OCI-LY1 (cell line): ENCODE measurements at regions not wholly inside any gene's neighbourhood (a gene's known extent, or its start where the extent isn't known, plus 50 kb on each side); places are given as distances from the start of the nearest gene placed in this dataset.

Experiments used
- H2AFZ ChIP-seq: fragments of 200-600 bp; sonication (generic), shearing (Covaris generic); 2 replicates; pipeline ENCODE4 v1.6.0; 2014; ENCODE audit warnings: antibody characterized with exemption, mild to moderate bottlenecking, low read length
- H3F3A ChIP-seq: fragments of 200-600 bp; sonication (generic), shearing (Covaris generic); 2 replicates; pipeline ENCODE4 v1.6.0; 2014; ENCODE audit warnings: mild to moderate bottlenecking, antibody characterized with exemption, low read length, moderate library complexity; ENCODE audit not compliant: insufficient read depth
- H3K27ac ChIP-seq: fragments of 200-600 bp; sonication (generic); 2 replicates; pipeline ENCODE4 v1.5.1; 2014; ENCODE audit warnings: low read length, mixed run types, mild to moderate bottlenecking, low read depth; ENCODE audit not compliant: poor library complexity, severe bottlenecking
- H3K27me3 ChIP-seq: fragments of 200-600 bp; sonication (generic); 2 replicates; pipeline ENCODE4 v1.6.0; 2014; ENCODE audit warnings: antibody characterized with exemption, mild to moderate bottlenecking, low read length, moderate library complexity; ENCODE audit not compliant: insufficient read depth
- H3K36me3 ChIP-seq: fragments of 200-600 bp; sonication (generic); 2 replicates; pipeline ENCODE4 v1.6.1; 2014; ENCODE audit warnings: mild to moderate bottlenecking, antibody characterized with exemption, low read length, moderate library complexity, mixed read lengths; ENCODE audit not compliant: insufficient read depth
- H3K4me1 ChIP-seq: fragments of 200-600 bp; sonication (generic); 2 replicates; pipeline ENCODE4 v1.5.1; 2014; ENCODE audit warnings: mild to moderate bottlenecking, low read length, moderate library complexity; ENCODE audit not compliant: insufficient read depth, severe bottlenecking
- H3K4me2 ChIP-seq: fragments of 200-600 bp; sonication (generic), shearing (Covaris generic); 2 replicates; pipeline ENCODE4 v1.6.1; 2014; ENCODE audit warnings: low read length
- H3K4me3 ChIP-seq: fragments of 200-600 bp; sonication (generic); 2 replicates; pipeline ENCODE4 v1.5.1; 2014; ENCODE audit warnings: low read length, low read depth, mild to moderate bottlenecking, mixed read lengths; ENCODE audit not compliant: poor library complexity, severe bottlenecking
- H3K79me2 ChIP-seq: fragments of 200-600 bp; shearing (Covaris generic); 2 replicates; pipeline ENCODE4 v1.6.1; 2016; ENCODE audit warnings: mixed run types, low read length, mixed read lengths; ENCODE audit not compliant: insufficient read depth
- H3K9ac ChIP-seq: fragments of 200-600 bp; sonication (generic), shearing (Covaris generic); 2 replicates; pipeline ENCODE4 v1.6.1; 2014; ENCODE audit warnings: mild to moderate bottlenecking, low read length, mixed read lengths
- H3K9me2 ChIP-seq: fragments of 200-600 bp; sonication (generic), shearing (Covaris generic); 2 replicates; pipeline ENCODE4 v1.6.1; 2014; ENCODE audit warnings: low read depth, mild to moderate bottlenecking, low read length, mixed read lengths
- H3K9me3 ChIP-seq: fragments of 200-600 bp; shearing (Covaris generic); 2 replicates; pipeline ENCODE4 v1.6.1; 2014; ENCODE audit warnings: low read length, mixed read lengths
- H4K20me1 ChIP-seq: fragments of 200-600 bp; sonication (generic), shearing (Covaris generic); 2 replicates; pipeline ENCODE4 v1.6.0; 2016; ENCODE audit warnings: mild to moderate bottlenecking, low read length; ENCODE audit not compliant: insufficient read depth
- CTCF ChIP-seq: fragments of 200-600 bp; sonication (generic), shearing (Covaris generic); IDR thresholded peaks from 2 replicates; pipeline ENCODE4 v1.5.1; 2017; ENCODE audit warnings: mild to moderate bottlenecking, antibody characterized with exemption, low read length, moderate library complexity, mixed read lengths
- EZH2 ChIP-seq: fragments of 200-600 bp; sonication (generic), shearing (Covaris generic); IDR thresholded peaks from 2 replicates; pipeline ENCODE4 v1.8.0; 2017; ENCODE audit warnings: borderline replicate concordance, mixed run types, mild to moderate bottlenecking, antibody characterized with exemption, low read length, moderate library complexity, mixed read lengths

DNA sequence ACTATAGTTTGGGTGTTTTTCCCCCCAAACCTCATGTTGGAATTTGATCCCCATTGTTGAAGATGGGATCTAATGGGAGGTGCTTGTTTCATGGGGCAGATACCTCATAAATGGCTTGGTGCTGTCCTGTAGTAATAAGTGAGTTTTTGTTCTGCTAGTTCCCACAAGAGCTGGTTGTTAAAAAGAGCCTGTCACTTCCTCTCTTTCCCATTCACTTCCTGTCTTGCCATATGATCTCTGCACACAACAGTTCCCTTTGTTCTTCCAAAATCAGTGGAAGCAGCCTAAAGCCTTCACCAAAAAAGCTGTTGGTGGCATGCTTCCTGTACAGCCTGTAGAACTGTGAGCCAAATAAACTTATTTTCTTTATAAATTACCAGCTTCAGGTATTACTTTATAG, 768.2 kb upstream of the VRK2 start:
- no peaks in the 10 kb centered on the region for H3K9me3 ChIP-seq
- H4K20me1 ChIP-seq: no peaks in the 10 kb centered on the region
- H3K9me2 ChIP-seq: no peaks in the 10 kb centered on the region

GRCh38 chr2:57291209-57291608, 755.4 kb upstream of the VRK2 start:
- Histone ChIP-seq H3K79me2 (no peaks in the 10 kb centered on the region), H3K4me3 (no peak overlapping the region), H4K20me1 (no peaks in the 10 kb centered on the region), H2AFZ (no peak overlapping the region), H3K4me2 (no peak overlapping the region), H3K9me2 (no peaks in the 10 kb centered on the region), H3K36me3 (no peaks in the 10 kb centered on the region), H3K9ac (no peak overlapping the region), H3K4me1 (no peaks in the 10 kb centered on the region), H3K27ac (no peak overlapping the region), H3K27me3 (no peaks in the 10 kb centered on the region), H3K9me3 (no peaks in the 10 kb centered on the region), H3F3A (no peaks in the 10 kb centered on the region)
- no peak for TF ChIP-seq EZH2
- TF ChIP-seq CTCF: no peak

More for the DNA sequence above, 768.2 kb upstream of the VRK2 start:
- H3K9ac ChIP-seq: no peak overlapping the region
- H3K27me3 ChIP-seq: no peaks in the 10 kb centered on the region
- no peak overlapping the region for H3K27ac ChIP-seq
- no peak overlapping the region for H2AFZ ChIP-seq
- no peak for TF ChIP-seq EZH2
- no peak for TF ChIP-seq CTCF
- no peaks in the 10 kb centered on the region for H3F3A ChIP-seq
- H3K4me1 ChIP-seq: no peaks in the 10 kb centered on the region
- no peak overlapping the region for H3K4me2 ChIP-seq
- no peaks in the 10 kb centered on the region for H3K79me2 ChIP-seq
- H3K36me3 ChIP-seq: no peaks in the 10 kb centered on the region
- H3K4me3 ChIP-seq: no peak overlapping the region

DNA sequence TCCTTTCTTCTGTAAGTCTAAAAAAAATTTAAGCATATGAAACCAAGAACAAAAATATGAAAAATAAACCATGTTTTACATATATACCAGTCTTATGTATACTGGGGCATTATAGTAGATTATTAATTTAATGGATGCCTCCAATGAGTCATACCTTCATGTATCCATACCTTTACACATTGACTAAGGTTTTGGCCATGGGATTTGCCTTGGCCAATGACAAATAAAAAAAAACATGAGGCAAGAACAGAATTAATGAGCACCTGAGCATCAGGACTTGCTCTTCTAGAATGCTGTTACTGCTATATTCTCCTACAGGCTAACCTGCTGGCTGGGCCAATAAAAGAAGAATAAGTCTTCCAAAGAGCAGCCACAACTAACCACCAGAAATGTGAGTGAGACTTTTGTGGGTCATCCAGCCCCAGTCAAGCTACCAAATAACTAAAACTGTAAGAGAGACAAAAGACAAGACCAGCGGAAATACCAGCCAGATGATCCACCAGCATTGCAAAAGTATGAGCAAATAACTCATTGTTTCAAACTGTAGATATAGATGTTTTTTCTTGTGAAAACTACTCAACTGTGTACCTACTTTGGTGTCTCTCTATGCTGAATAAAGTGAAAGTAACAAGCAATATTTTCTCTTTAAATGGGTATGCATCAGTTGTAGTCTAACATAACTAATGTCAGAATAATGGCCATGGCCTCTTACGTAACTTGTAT, 749.6 kb upstream of the VRK2 start:
- Histone ChIP-seq H3K4me3 (no peak overlapping the region), H3K9me3 (no peaks in the 10 kb centered on the region), H3F3A (no peaks in the 10 kb centered on the region), H3K4me1 (no peaks in the 10 kb centered on the region), H3K9ac (no peak overlapping the region), H3K27ac (no peak overlapping the region), H3K9me2 (no peaks in the 10 kb centered on the region), H3K79me2 (no peaks in the 10 kb centered on the region), H3K36me3 (no peaks in the 10 kb centered on the region), H3K4me2 (no peak overlapping the region), H4K20me1 (no peaks in the 10 kb centered on the region), H3K27me3 (no peaks in the 10 kb centered on the region), H2AFZ (no peak overlapping the region)
- TF ChIP-seq CTCF (no peak), EZH2 (no peak)
